ENCODE measurements at regions not wholly inside any gene's neighbourhood (a gene's known extent, or its start where the extent isn't known, plus 50 kb on each side); places are given as distances from the start of the nearest gene placed in this dataset.

- TF ChIP-seq CTCF (IDR thresholded peaks at IDR 0.05) (no peak), EZH2 (IDR thresholded peaks at IDR 0.05; ENCODE audit: borderline replicate concordance, insufficient read depth, low read depth, low read length, poor library complexity, severe bottlenecking) (no peak)
Measured at GRCh38 chr2:238645716-238646115, 202.2 kb upstream of the TWIST2 start.

Measured in B cell (primary cell).